Thyroid gland (tissue), 4 donors: ENCODE measurements at regions not wholly inside any gene's neighbourhood (a gene's known extent, or its start where the extent isn't known, plus 50 kb on each side); places are given as distances from the start of the nearest gene placed in this dataset.

Source experiments
- CTCF ChIP-seq, 6 experiments: fragments of 200-600 bp in 3 of 6; fragments of 450-650 bp in 3 of 6; sonication (generic) in 3 of 6; IDR thresholded peaks; one replicate each; pipeline ENCODE4 v1.5.1; 2016 to 2019; ENCODE audit warnings: antibody characterized with exemption in 6 of 6, mild to moderate bottlenecking in 2 of 6, inconsistent platforms in 1 of 6, moderate library complexity in 1 of 6
- POLR2A ChIP-seq, 2 donors: fragments of 450-650 bp; IDR thresholded peaks; one replicate each; pipeline ENCODE4 v1.6.1; 2017; ENCODE audit warnings: antibody characterized with exemption in 2 of 2, mild to moderate bottlenecking in 2 of 2, moderate library complexity in 1 of 2

- TF ChIP-seq CTCF (IDR thresholded peaks at IDR 0.05), result no peak
- TF ChIP-seq POLR2A (IDR thresholded peaks at IDR 0.05), result no peak
These were observed 202.8 kb downstream of the DMRTA1 start for GRCh38 chr9:22649384-22649783.
